DLD1 (cell line): ENCODE measurements at regions not wholly inside any gene's neighbourhood (a gene's known extent, or its start where the extent isn't known, plus 50 kb on each side); places are given as distances from the start of the nearest gene placed in this dataset.

Source experiments
- in situ Hi-C: cut with HindIII; loops from 2 replicates; pipeline ENCODE4 v1.10.0; 2017; ENCODE audit warnings: low sequenced_read_pairs

- in situ Hi-C loops: no loop called here
Measured at GRCh38 chr2:19846567-19846966, 55.2 kb downstream of the TTC32 start.

DNA sequence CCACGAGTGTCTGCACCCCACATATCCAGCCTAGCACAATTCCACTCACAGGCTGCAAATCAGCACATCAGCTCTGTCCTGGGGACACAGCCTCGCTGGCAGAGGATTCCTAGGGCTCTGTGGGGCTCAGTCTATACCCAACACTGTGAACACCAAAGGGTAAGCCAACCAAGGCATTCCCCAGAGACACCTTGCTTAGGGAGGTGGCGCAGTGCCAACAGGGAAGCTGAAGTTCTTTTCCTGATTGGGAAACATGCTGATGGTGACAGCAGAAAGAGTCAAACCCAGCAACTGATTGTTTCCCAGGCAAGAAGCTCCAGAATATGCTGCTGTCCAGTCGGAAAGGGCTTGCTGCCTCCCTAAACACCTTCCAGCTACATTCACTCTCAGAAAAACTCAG, 55.8 kb downstream of the TTC32 start:
- in situ Hi-C loops: no loop called here

DNA sequence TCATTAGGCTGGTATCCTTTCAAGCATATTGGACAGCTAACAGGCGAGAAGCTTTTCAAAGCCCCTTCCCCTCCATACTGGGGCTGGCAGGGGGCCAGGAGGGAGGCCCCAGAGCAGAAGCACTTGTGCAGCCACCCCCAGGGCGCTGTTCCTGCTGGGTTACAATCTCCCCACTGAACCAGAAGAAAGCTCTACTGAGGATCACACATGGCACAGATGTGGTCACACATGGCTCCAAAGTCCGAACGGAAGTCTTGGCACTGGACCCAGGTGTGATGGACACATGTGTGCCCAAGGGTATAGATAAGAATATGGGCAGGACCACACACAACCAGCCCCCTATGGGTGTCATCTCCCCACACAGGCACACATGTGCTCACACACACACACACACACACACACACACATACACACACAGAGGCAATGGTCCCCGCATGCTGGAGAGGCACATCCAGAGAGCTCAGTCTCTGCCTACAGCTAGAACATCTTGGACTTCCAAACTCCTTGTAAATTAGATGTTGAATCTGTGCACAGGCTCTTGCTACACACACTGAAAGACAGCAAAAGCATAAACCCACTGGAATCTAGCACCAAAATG, 56.4 kb downstream of the TTC32 start:
- in situ Hi-C loops: no loop called here

- in situ Hi-C loops: no loop called here
Measured at GRCh38 chr2:19844750-19845149, 57.0 kb downstream of the TTC32 start.

DNA sequence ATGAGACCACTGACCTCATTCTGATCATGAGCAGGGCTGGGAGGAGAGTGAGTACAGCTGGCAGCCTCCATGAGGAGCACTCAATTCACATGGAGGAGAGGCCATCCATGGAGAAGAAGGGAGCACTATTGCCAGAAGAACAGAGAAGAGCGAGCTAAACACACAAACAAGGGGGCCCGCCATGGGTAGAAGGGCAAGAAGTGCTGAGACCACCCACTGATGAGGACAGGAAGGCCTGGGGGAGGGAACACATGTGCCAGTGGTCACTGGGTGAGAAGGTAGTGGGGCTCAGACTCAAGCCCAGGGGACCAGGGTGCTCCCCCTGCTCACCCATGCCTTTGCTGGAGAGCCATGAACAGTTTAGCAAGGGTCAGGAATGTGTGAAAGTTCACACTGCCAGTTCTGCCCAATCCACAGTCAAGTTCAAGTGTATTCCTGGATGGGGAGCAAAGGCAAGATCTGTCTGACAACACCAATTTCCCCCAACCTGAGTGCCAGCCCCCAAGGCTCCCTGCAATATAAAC, 57.7 kb downstream of the TTC32 start:
- in situ Hi-C loops: no loop called here

DNA sequence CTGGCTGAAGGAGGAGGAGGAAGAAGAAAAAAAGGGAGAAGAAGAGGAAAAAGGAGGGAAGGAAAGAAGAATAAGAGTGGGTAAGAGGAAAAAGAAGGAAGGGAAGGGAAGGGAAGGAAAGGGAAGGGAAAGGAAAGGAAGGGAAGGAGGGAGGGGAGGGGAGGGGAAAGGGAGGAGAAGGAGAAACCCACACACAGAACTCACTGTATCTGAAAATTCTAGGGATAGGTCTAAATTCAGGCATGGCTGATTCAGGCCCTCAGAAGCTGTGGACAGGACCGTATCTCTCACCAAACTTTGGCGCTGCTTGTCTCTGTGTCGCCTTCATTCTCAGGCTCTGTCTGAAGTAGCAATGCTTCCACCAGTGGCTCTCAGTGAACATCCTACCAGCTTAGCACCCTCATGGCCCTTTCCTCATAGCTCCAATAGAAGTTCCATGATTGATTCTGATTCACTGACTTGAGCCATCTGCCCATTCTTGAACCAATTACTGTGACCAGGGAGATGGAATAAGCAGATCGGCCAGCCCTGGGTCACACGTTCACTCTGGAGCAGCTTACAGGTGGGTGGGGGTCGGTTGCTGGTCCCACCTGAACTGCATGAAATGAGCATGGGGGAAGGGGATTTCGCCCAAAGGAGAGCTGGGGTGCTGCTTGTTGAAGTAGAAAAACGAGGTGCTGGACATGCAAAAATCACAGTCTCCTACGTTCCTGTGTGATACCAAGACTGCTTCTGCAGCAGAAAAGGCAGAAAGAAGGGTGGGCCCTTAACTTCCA, 59.7 kb downstream of the TTC32 start:
- in situ Hi-C loops: no loop called here

- in situ Hi-C loops: no loop called here
Measured at GRCh38 chr2:19839438-19839837, 62.3 kb downstream of the TTC32 start.

GRCh38 chr2:19838616-19839015, 63.2 kb downstream of the TTC32 start:
- in situ Hi-C loops: no loop called here

DNA sequence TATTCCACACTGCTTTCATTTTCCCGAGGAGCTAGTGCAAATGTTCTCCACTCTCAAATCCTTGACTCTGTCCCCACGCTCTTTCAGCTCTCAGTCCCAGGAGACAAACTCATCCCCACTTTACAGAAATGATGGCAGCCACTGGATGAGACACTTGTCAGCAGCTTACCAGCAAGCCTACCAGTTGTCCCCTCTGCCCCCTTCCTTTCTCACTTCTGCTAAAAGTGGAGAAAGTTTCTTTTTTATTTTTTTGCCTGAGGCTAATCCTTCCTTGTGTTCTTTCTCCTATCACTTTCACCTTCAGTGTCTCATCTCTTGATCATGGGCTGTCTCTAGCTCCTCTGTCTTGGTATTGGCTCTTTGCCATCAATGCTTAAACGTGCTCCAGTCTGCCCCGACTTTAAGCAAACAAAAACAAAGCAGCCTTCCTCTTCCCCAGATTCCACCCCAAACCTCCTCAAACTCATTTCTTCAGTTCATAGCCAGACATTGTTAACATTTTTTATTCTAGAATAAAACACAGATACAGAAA, 64.5 kb downstream of the TTC32 start:
- in situ Hi-C loops: no loop called here

DNA sequence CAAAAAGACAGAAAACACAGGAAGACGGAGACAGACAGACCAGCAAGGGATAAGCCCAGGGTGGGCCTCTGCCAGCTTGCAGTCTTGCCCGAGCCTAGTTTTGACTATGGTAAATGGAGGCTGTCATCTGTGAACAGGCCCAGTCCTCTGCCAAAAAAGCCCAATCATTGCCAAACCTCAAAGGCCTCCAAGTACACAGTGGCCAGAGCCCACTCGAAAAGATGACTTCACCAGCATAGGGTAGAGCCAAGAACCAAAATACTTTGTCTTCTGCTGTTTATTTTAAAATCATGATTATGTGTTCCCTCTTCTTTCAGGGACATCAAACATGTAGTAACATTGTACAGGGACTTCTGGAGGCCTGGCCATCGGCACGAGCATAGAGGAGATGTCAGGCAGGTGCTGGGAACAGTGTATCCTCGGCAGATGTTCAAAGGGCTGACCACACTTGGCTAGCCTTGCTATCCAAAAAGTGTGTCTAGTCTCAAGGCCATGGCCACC, 66.0 kb downstream of the TTC32 start:
- in situ Hi-C loops: no loop called here

DNA sequence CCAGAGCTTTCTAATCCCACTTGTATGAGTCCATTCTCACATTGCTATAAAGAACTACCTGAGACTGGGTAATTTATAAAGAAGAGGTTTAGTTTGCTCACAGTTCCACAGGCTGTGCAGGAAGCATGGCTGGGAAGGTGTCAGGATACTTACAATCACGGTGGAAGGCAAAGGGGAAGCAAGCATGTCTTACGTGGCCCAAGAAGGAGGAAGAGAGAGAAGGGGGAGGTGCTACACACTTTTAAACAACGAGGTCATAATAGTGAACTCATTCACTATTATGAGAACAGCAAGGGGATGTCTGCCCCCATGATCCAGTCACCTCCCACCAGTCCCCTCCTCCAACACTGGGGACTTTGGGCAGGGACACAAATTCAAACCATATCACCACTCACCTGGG, 67.8 kb downstream of the TTC32 start:
- in situ Hi-C loops: no loop called here

- in situ Hi-C loops: no loop called here
Measured at GRCh38 chr2:19829672-19830071, 72.1 kb downstream of the TTC32 start.

GRCh38 chr2:19826874-19827273, 74.9 kb downstream of the TTC32 start:
- in situ Hi-C loops: no loop called here

GRCh38 chr2:19823507-19823906, 78.3 kb downstream of the TTC32 start:
- in situ Hi-C loops: no loop called here

DNA sequence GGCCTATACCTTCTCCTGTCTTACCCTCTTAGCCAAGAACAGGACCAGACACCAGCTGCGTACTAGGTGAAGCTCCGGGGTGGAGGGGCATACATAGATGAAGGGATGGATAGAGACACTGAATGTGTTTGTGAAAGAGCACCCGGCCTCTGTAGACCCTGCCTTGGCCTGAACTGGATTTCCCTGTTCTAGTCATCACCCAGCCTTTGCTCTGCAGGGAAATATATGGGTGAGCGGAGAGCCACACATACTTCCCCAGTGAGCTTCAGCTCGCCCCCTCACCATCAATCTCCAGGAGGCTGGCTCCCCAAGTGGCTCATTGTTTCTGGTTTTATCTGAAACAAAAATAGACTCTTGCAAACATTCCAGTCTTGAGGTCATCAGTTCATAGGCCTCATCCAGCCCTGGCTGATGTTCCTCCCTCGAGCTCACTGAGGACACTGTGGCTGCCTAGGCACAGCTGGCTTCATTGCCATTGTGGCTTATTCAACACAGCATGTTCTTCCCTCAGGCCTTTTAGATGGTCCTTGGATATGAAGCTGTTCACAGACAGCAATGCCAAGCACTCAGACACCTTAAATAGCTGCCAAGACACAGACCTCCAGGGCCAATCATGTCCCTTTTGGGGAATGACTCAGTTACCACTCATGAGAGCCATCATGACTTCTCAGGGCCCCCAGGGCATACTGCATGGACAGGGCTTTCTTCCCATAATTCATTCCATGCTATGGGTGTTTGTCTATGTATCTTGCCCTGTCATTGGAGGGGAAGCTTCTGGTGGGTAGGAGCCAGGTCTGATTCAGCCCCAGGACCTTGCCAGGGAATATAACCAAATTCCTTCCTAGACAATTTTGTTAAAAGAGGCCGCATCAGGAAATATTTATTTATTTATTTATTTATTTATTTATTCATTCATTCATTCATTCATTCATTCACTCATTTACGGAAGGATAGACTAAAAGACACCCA, 82.4 kb downstream of the TTC32 start:
- in situ Hi-C loops: no loop called here

DNA sequence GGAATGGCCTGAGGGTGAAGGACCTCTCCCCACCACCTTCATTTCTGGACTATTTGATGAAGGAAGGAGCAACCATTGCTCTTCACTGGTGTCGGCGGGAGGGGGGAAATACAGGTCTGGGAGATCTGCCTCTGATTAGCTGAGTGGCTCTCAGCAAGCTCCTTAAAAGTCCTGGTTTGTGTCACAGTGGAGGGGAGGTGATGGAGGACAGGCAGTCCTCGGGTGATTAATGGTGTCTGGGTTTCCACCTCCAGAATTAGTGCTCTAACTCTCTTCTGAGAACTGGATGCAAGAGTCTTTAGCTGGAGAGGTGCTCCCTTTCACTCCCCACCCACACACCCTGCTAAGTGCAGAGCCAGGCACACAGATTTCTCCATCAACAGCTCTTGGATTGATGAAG, 83.2 kb downstream of the TTC32 start:
- in situ Hi-C loops: no loop called here

GRCh38 chr2:19818039-19818438, 83.7 kb downstream of the TTC32 start:
- in situ Hi-C loops: no loop called here

DNA sequence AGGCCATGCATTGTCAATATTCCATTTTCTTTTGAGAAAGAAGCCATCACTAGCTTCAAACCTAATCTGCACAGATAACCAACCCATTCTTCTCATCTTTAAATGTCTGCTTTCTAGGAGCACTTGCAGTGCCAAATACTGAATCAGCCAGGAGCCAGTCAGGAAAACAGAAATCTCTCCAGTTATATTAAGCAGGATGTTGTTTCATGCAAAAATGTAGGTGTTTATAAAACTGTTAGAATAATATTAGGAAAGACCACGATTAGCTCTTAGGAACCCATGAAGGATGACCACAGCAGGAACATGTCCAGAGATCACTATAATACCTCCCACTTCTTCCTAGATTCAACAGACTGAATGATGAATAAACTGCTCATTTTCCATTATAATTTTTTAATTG, 86.0 kb downstream of the TTC32 start:
- in situ Hi-C loops: no loop called here

DNA sequence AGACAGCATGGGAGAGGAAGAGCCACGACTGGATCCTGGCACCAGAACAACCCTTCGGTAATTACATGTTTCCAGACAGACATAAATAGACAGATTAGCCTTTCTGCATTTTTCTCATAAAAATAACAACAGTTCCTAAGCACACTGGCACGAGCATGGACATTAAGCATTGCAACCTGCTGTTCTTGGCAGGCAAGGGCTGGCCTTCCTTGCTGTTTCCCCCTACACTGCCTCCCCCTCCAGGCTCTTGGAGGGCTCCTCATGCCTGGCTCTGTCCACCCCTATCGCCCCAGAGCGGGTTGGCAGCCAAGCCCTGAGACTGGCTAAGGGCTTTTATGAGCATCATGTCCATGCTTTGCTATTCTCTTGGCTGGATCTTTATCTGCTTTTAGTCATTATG, 89.6 kb downstream of the TTC32 start:
- in situ Hi-C loops: no loop called here

GRCh38 chr2:19811186-19811585, 90.6 kb downstream of the TTC32 start:
- in situ Hi-C loops: no loop called here

- in situ Hi-C loops: no loop called here
Measured at GRCh38 chr2:19810637-19811036, 91.1 kb downstream of the TTC32 start.
